A673 (cell line): ENCODE measurements at regions not wholly inside any gene's neighbourhood (a gene's known extent, or its start where the extent isn't known, plus 50 kb on each side); places are given as distances from the start of the nearest gene placed in this dataset.

Experiments used
- BruUV-seq: library from RNA; stranded (reverse); fragments of 400-500 nt; replicated peaks from 2 replicates; lab custom pipeline; 2021; lab: Mats Ljungman, UMichigan
- CTCF ChIA-PET: fragments of 300-600 bp; sonication (Branson Sonifier 250); formaldehyde crosslinking; loops from one replicate; lab custom pipeline; 2022; ENCODE audit warnings: antibody characterized with exemption; lab: Charles Lee
- POLR2A ChIA-PET: fragments of 300-600 bp; sonication (Branson Sonifier 250); formaldehyde crosslinking; loops from one replicate; lab custom pipeline; 2022; ENCODE audit warnings: antibody characterized with exemption; ENCODE audit not compliant: low non-redundant PET; lab: Charles Lee
- DNase-seq: peaks from one replicate; pipeline ENCODE4 v3.0.0-alpha.2; 2015; ENCODE audit warnings: low spot score
- H3K27ac ChIP-seq: fragments of 200-600 bp; sonication (generic); 2 replicates; pipeline ENCODE4 v1.5.1; 2016; ENCODE audit warnings: mixed run types, low read depth, mild to moderate bottlenecking, mixed read lengths, antibody characterized with exemption, low read length; ENCODE audit not compliant: poor library complexity, severe bottlenecking
- H3K27me3 ChIP-seq: fragments of 200-600 bp; sonication (generic); replicated peaks from 2 replicates; pipeline ENCODE4 v1.6.1; 2017; ENCODE audit warnings: mixed run types, low read depth, mild to moderate bottlenecking, mixed read lengths, antibody characterized with exemption, low read length; ENCODE audit not compliant: insufficient read depth, poor library complexity
- H3K36me3 ChIP-seq: fragments of 200-600 bp; sonication (generic); 2 replicates; pipeline ENCODE4 v1.6.1; 2016; ENCODE audit warnings: mixed run types, mild to moderate bottlenecking, mixed read lengths, antibody characterized with exemption, low read length; ENCODE audit not compliant: insufficient read depth, poor library complexity, severe bottlenecking
- H3K4me1 ChIP-seq: fragments of 200-600 bp; sonication (generic); 2 replicates; pipeline ENCODE4 v1.6.1; 2017; ENCODE audit warnings: mixed run types, mild to moderate bottlenecking, mixed read lengths, antibody characterized with exemption, low read length; ENCODE audit not compliant: insufficient read depth, poor library complexity, severe bottlenecking
- H3K4me3 ChIP-seq: fragments of 200-600 bp; sonication (generic); 2 replicates; pipeline ENCODE4 v1.5.1; 2016; ENCODE audit warnings: low read depth, mixed run types, mild to moderate bottlenecking, mixed read lengths, low read length; ENCODE audit not compliant: poor library complexity, severe bottlenecking
- H3K9me3 ChIP-seq: fragments of 200-600 bp; sonication (generic); 2 replicates; pipeline ENCODE4 v1.6.1; 2016; ENCODE audit warnings: mixed run types, low read depth, mild to moderate bottlenecking, mixed read lengths, antibody characterized with exemption, low read length; ENCODE audit not compliant: poor library complexity, severe bottlenecking
- CTCF ChIP-seq: fragments of 300-800, 200-600 bp; sonication (generic); conservative IDR thresholded peaks from 2 replicates; pipeline ENCODE4 v1.5.1; 2017; ENCODE audit warnings: low read depth, mild to moderate bottlenecking, antibody characterized with exemption, low read length, moderate library complexity, mixed read lengths
- EZH2 ChIP-seq: fragments of 200-600 bp; sonication (generic); IDR thresholded peaks from 2 replicates; pipeline ENCODE4 v1.6.1; 2017; ENCODE audit warnings: borderline replicate concordance, low read depth, mild to moderate bottlenecking, mixed read lengths, antibody characterized with exemption, low read length; ENCODE audit not compliant: poor library complexity, severe bottlenecking
- intact Hi-C: fragments of 100-400 bp; cut with micrococcal nuclease; formaldehyde crosslinking; loops from one replicate; pipeline ENCODE4 v1.10.0; 2022; ENCODE audit not compliant: unreplicated experiment

- TF ChIP-seq CTCF (no peak), EZH2 (no peak)
- no TSS peak for BruUV-seq
Observed at GRCh38 chr1:233730809-233731208, 116.9 kb downstream of the KCNK1 start.

DNA sequence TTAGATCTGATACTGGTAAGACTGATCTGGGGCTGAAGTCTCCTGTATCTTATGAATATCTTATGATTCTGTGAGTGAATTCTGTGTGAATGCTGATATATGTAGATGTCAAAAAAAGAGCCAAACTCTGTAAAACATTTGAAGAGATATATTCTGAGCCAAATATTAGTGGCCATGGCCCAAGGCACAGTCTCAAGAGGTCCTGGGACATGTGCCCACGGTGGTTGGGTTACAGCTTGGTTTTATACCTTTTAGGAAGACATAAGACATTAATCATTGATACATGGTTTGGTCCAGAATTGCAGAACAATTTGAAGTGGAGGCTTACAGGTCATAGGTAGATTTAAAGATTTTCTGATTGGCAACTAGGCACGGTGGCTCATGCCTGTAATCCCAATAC, 118.3 kb downstream of the KCNK1 start:
- TF ChIP-seq EZH2 = no peak
- TF ChIP-seq CTCF = no peak

More at GRCh38 chr1:233730809-233731208, 116.9 kb downstream of the KCNK1 start:
- no peaks in the 10 kb centered on the region for H3K27me3 ChIP-seq
- intact Hi-C loops = no loop called here
- no peak overlapping the region for H3K27ac ChIP-seq
- H3K4me3 ChIP-seq = no peak overlapping the region
- ChIA-PET POLR2A (no interaction called here), CTCF (no interaction called here)
- H3K4me1 ChIP-seq = no peaks in the 10 kb centered on the region
- H3K36me3 ChIP-seq = no peaks in the 10 kb centered on the region
- no peak for DNase-seq
- no peaks in the 10 kb centered on the region for H3K9me3 ChIP-seq

GRCh38 chr1:233734456-233734855, 120.5 kb downstream of the KCNK1 start:
- no peaks in the 10 kb centered on the region for H3K4me1 ChIP-seq
- peaks cover 5% of the 10 kb centered on the region for H3K27me3 ChIP-seq
- no peak for DNase-seq
- no TSS peak for BruUV-seq
- TF ChIP-seq EZH2 (no peak), CTCF (no peak)
- no peaks in the 10 kb centered on the region for H3K9me3 ChIP-seq
- POLR2A ChIA-PET = no interaction called here
- CTCF ChIA-PET = no interaction called here
- intact Hi-C loops = no loop called here
- no peaks in the 10 kb centered on the region for H3K36me3 ChIP-seq
- no peak overlapping the region for H3K4me3 ChIP-seq
- no peak overlapping the region for H3K27ac ChIP-seq

More for the DNA sequence above, 118.3 kb downstream of the KCNK1 start:
- H3K36me3 ChIP-seq = no peaks in the 10 kb centered on the region
- no peaks in the 10 kb centered on the region for H3K9me3 ChIP-seq
- CTCF ChIA-PET = no interaction called here
- no peak for DNase-seq
- no peak overlapping the region for H3K27ac ChIP-seq
- POLR2A ChIA-PET = no interaction called here
- H3K4me1 ChIP-seq = no peaks in the 10 kb centered on the region
- intact Hi-C loops = no loop called here
- BruUV-seq = no TSS peak
- no peak overlapping the region for H3K4me3 ChIP-seq
- H3K27me3 ChIP-seq = peaks cover 5% of the 10 kb centered on the region
